NT2/D1 (cell line): ENCODE measurements at regions not wholly inside any gene's neighbourhood (a gene's known extent, or its start where the extent isn't known, plus 50 kb on each side); places are given as distances from the start of the nearest gene placed in this dataset.

Experiments used
- YY1 ChIP-seq: IDR thresholded peaks from 2 replicates; pipeline ENCODE4 v1.6.1; 2011; ENCODE audit not compliant: insufficient read length, insufficient read depth
- ZNF274 ChIP-seq: IDR thresholded peaks from 2 replicates; pipeline ENCODE4 v1.6.1; 2011; ENCODE audit warnings: mild to moderate bottlenecking, low read depth, low read length

DNA sequence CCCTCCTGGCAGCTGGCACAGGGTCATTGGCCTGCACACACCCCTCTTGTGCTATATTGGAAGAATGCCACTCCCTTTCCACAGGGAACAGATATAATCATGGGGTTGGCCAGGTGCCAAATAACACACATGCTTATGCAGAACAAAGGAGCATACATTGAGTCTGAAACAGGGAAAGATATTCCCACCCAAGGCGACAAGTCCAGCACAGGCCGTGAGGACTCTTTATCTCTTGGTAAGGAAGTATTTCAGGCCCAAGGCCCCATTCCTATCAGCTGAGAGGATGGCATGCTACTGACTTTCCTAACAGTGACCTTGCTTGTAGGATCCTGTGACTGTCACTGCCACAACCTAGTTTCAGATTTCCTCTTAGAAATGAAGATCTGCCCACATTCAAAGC is 59.0 kb upstream of the STXBP6 start:
- TF ChIP-seq ZNF274 (no peak), YY1 (no peak)
